ENCODE measurements at regions not wholly inside any gene's neighbourhood (a gene's known extent, or its start where the extent isn't known, plus 50 kb on each side); places are given as distances from the start of the nearest gene placed in this dataset.

DNA sequence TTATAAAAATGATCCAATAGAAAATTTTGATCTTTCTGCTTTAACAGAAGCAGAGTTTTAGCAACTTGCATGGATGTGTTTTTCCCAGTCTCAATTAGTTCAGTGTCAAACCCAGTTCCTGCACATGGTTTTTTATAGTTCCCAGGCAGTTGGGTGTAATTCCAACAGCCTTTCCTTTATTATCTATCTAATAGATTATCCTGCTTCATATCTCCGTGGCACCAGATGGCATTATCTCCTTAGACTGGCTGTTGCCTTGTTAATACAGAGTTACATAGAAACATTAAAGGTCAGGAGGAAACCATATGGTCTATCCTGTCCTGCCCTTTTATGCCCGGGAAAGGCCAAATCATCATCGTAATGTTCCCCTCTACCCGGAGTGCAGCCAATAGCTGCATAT is 400.9 kb upstream of the SMIM21 start:
- Histone ChIP-seq H3K4me3 (no peak overlapping the region), H3K4me1 (no peaks in the 10 kb centered on the region), H3K36me3 (no peaks in the 10 kb centered on the region), H3K9me3 (no peaks in the 10 kb centered on the region), H3K27ac (no peak overlapping the region), H3K27me3 (no peaks in the 10 kb centered on the region)
- intact Hi-C loops (cut with DNase I; ENCODE audit: low total_unique reads) (no loop called here), in situ Hi-C loops (cut with MboI; ENCODE audit: low sequenced_read_pairs in 4 of 4) (no loop called here)
- ATAC-seq, result no peak
- no peak for DNase-seq
- TF ChIP-seq POLR2A (IDR thresholded peaks at IDR 0.05), result no peak
- TF ChIP-seq, protein P1, sequence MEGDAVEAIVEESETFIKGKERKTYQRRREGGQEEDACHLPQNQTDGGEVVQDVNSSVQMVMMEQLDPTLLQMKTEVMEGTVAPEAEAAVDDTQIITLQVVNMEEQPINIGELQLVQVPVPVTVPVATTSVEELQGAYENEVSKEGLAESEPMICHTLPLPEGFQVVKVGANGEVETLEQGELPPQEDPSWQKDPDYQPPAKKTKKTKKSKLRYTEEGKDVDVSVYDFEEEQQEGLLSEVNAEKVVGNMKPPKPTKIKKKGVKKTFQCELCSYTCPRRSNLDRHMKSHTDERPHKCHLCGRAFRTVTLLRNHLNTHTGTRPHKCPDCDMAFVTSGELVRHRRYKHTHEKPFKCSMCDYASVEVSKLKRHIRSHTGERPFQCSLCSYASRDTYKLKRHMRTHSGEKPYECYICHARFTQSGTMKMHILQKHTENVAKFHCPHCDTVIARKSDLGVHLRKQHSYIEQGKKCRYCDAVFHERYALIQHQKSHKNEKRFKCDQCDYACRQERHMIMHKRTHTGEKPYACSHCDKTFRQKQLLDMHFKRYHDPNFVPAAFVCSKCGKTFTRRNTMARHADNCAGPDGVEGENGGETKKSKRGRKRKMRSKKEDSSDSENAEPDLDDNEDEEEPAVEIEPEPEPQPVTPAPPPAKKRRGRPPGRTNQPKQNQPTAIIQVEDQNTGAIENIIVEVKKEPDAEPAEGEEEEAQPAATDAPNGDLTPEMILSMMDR (IDR thresholded peaks at IDR 0.05 in 4 of 5, conservative IDR thresholded peaks at IDR 0.05 in 1 of 5), result no peak

DNA sequence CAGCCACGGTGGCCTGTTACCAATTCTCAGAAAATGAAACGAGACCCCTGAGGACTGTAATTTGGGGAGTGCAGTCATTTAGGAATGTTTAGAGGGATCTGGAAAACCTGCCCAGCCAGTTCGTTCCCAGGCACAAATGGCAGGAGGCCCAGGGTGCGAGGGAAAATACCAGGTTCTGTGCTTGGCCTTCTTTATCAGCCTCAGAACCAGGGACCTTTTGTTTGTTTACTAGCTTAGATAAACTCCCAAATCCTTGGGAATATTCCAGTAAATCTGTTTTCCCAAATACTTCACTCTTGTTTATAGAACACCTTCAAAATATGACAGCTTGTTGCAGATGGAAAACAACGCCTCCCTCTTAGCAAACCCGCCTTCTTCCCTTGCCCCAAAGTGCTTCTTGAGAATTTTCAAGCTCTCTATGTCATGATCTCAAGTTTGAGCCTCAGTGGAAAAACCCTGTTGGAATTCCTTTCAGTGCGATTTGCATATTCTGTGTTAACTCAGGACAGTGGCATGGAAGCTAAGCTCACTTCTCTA is 400.3 kb upstream of the SMIM21 start:
- intact Hi-C loops (cut with DNase I; ENCODE audit: low total_unique reads), result no loop called here
- ATAC-seq (no peak), DNase-seq (no peak)
- Histone ChIP-seq H3K4me3 (no peak overlapping the region), H3K27me3 (no peaks in the 10 kb centered on the region), H3K4me1 (no peaks in the 10 kb centered on the region), H3K9me3 (no peaks in the 10 kb centered on the region), H3K36me3 (no peaks in the 10 kb centered on the region), H3K27ac (no peak overlapping the region)
- TF ChIP-seq POLR2A (IDR thresholded peaks at IDR 0.05), result no peak
- TF ChIP-seq, protein P1 (IDR thresholded peaks at IDR 0.05 in 4 of 5, conservative IDR thresholded peaks at IDR 0.05 in 1 of 5), result no peak
- in situ Hi-C loops (cut with MboI; ENCODE audit: low sequenced_read_pairs in 4 of 4), result no loop called here

DNA sequence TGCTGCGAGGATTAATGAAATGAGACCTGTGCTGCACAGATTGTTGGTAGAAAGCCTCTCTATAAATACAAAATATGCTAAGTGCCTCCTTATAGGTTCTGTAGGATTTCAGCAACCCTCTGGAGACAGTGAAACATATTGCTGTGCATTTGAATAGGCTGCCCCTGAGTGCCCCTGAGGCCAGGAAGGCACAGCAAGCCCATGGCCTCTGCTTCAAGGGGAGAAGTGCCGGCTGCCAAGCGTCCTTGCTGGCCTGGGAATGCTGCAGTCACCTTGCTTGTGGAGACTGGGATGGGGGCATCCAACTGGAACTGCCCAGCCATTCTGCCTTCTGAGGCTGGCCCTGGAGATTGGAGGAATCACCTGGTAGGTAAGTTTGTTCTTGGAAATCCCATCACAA is 397.2 kb upstream of the SMIM21 start:
- no peaks in the 10 kb centered on the region for H3K4me1 ChIP-seq
- no peak overlapping the region for H3K27ac ChIP-seq
- in situ Hi-C loops (cut with MboI; ENCODE audit: low sequenced_read_pairs in 4 of 4), result loop anchor here in 1 of 4 donors (25.0 kb wide), 1 partner anchor 112 kb away; no protein-coding TSS in a partner anchor
- no peak overlapping the region for H3K4me3 ChIP-seq
- no peaks in the 10 kb centered on the region for H3K27me3 ChIP-seq
- DNase-seq, result no peak
- intact Hi-C loops (cut with DNase I; ENCODE audit: low total_unique reads), result no loop called here
- no peak for ATAC-seq
- no peaks in the 10 kb centered on the region for H3K36me3 ChIP-seq
- no peaks in the 10 kb centered on the region for H3K9me3 ChIP-seq
- TF ChIP-seq POLR2A (IDR thresholded peaks at IDR 0.05), result no peak
- TF ChIP-seq, protein P1 (IDR thresholded peaks at IDR 0.05 in 4 of 5, conservative IDR thresholded peaks at IDR 0.05 in 1 of 5), result no peak

DNA sequence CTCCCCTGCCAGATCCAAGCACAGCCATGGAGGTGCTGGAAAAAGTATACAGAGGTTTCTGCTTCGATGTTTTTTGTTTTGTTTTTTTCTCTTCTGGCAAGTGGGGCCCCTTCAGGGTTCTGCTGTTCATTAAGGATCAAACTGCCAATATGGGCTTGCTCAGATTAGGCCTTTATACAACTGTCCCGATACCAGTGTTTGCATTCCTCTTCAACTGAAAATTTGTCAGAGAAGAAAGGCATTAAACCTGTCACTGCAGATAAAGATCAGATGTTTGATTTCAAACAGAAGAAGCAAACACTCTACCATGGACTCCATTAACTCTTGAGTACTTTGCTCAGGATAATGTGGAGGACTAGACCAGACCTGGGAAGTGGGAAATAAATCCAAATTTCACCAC is 396.0 kb upstream of the SMIM21 start:
- no peak for TF ChIP-seq POLR2A (IDR thresholded peaks at IDR 0.05)
- TF ChIP-seq, protein P1 (IDR thresholded peaks at IDR 0.05 in 4 of 5, conservative IDR thresholded peaks at IDR 0.05 in 1 of 5), result no peak
- H3K4me3 ChIP-seq, result no peak overlapping the region
- H3K36me3 ChIP-seq, result no peaks in the 10 kb centered on the region
- ATAC-seq (no peak), DNase-seq (no peak)
- H3K9me3 ChIP-seq, result no peaks in the 10 kb centered on the region
- H3K27ac ChIP-seq, result no peak overlapping the region
- intact Hi-C loops (cut with DNase I; ENCODE audit: low total_unique reads) (no loop called here), in situ Hi-C loops (cut with MboI; ENCODE audit: low sequenced_read_pairs in 4 of 4) (loop anchor here in 1 of 4 donors (25.0 kb wide), 1 partner anchor 111 kb away; no protein-coding TSS in a partner anchor)
- no peaks in the 10 kb centered on the region for H3K27me3 ChIP-seq
- no peaks in the 10 kb centered on the region for H3K4me1 ChIP-seq

DNA sequence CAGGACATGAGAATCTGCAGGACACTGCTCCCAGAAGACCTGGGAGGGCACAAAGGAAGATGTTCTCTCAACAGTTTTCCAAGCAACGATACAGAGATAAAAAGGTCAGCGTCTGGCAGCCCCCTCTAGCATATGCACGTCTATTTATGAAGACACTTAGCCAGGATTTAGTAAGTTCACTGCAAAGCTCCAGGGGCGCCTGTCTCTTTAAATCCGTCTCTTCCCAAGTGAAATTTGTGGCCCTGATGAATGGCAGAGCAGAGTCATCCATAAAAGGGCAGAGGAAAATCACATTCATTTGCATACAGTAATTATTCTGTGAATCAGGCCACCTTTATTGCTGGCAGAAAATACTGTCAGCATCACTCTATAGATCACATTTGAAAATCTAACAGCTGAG is 390.9 kb upstream of the SMIM21 start:
- TF ChIP-seq POLR2A (IDR thresholded peaks at IDR 0.05), result no peak
- TF ChIP-seq, protein P1 (IDR thresholded peaks at IDR 0.05 in 4 of 5, conservative IDR thresholded peaks at IDR 0.05 in 1 of 5), result no peak
- Histone ChIP-seq H3K9me3 (no peaks in the 10 kb centered on the region), H3K4me3 (no peak overlapping the region), H3K4me1 (no peaks in the 10 kb centered on the region), H3K36me3 (no peaks in the 10 kb centered on the region), H3K27ac (no peak overlapping the region), H3K27me3 (no peaks in the 10 kb centered on the region)
- intact Hi-C loops (cut with DNase I; ENCODE audit: low total_unique reads), result no loop called here
- in situ Hi-C loops (cut with MboI; ENCODE audit: low sequenced_read_pairs in 4 of 4), result loop anchor here in 1 of 4 donors (25.0 kb wide), 1 partner anchor 106 kb away; no protein-coding TSS in a partner anchor
- no peak for DNase-seq
- ATAC-seq, result no peak
